HUES64 (cell line): ENCODE measurements at regions not wholly inside any gene's neighbourhood (a gene's known extent, or its start where the extent isn't known, plus 50 kb on each side); places are given as distances from the start of the nearest gene placed in this dataset.

ENCODE experiments used
- H3K27ac ChIP-seq: 2 replicates; pipeline ENCODE4 v1.7.0; 2013; ENCODE audit warnings: low read depth, low read length, inconsistent platforms
- H3K27me3 ChIP-seq: 2 replicates; pipeline ENCODE4 v1.6.1; 2013; ENCODE audit warnings: mild to moderate bottlenecking, low read length; ENCODE audit not compliant: insufficient read depth
- H3K36me3 ChIP-seq: 2 replicates; pipeline ENCODE4 v1.6.1; 2013; ENCODE audit warnings: mild to moderate bottlenecking, low read length; ENCODE audit not compliant: insufficient read depth
- H3K4me1 ChIP-seq: 2 replicates; pipeline ENCODE4 v1.6.1; 2013; ENCODE audit warnings: mild to moderate bottlenecking, low read length, moderate library complexity; ENCODE audit not compliant: insufficient read depth
- H3K4me3 ChIP-seq: 2 replicates; pipeline ENCODE4 v1.5.1; 2013; ENCODE audit warnings: mild to moderate bottlenecking, low read length, moderate library complexity
- H3K9ac ChIP-seq: 2 replicates; pipeline ENCODE4 v1.6.1; 2013; ENCODE audit warnings: mild to moderate bottlenecking, low read depth, low read length
- H3K9me3 ChIP-seq: 2 replicates; pipeline ENCODE4 v1.6.1; 2013; ENCODE audit warnings: low read depth, low read length; ENCODE audit not compliant: insufficient read depth
- WGBS: fragments of 150-250, 120-280 bp; methylation state at CpG from one replicate; pipeline ENCODE4 v1.1.7; 2013; ENCODE audit warnings: missing lambda C conversion rate; 5-methylcytosine and 5-hydroxymethylcytosine counted together

- Histone ChIP-seq H3K9me3 (0 out of 2 replicates have a peak, but pooled peaks cover 6% of the 10 kb centered on the region), H3K4me1 (peaks cover 3% of the 10 kb centered on the region; the same call in 1 of the 2 replicates), H3K4me3 (no peak overlapping the region), H3K27ac (no peak overlapping the region), H3K27me3 (no peaks in the 10 kb centered on the region), H3K9ac (no peak overlapping the region), H3K36me3 (no peaks in the 10 kb centered on the region)
- WGBS: 98% methylated on average over 5 of the region's 5 CpGs
Observed at GRCh38 chr10:31580646-31581045, 261.6 kb downstream of the ZEB1 start.
